Endothelial cell (in vitro differentiated cells): ENCODE measurements at regions not wholly inside any gene's neighbourhood (a gene's known extent, or its start where the extent isn't known, plus 50 kb on each side); places are given as distances from the start of the nearest gene placed in this dataset.
"Not testable (repeated sequence)": the region's sequence is repeated elsewhere in the genome, so short reads cannot be mapped to it uniquely, and the experiment has no call there.

Experiments
- DNase-seq: peaks from one replicate; pipeline ENCODE4 v3.0.0; 2021; ENCODE audit warnings: low spot score
- H3K27ac Mint-ChIP-seq: one replicate; pipeline ENCODE4 v1.8.0; 2021; ENCODE audit warnings: mixed read lengths, inconsistent platforms; ENCODE audit not compliant: unreplicated experiment
- H3K27me3 Mint-ChIP-seq: one replicate; pipeline ENCODE4 v1.8.0; 2021; ENCODE audit warnings: mild to moderate bottlenecking, moderate library complexity, mixed read lengths, inconsistent platforms; ENCODE audit not compliant: unreplicated experiment
- H3K36me3 Mint-ChIP-seq: one replicate; pipeline ENCODE4 v1.8.0; 2021; ENCODE audit warnings: mild to moderate bottlenecking, low read depth, mixed read lengths, inconsistent platforms; ENCODE audit not compliant: unreplicated experiment
- H3K4me1 Mint-ChIP-seq: one replicate; pipeline ENCODE4 v1.8.0; 2021; ENCODE audit warnings: mild to moderate bottlenecking, mixed read lengths, inconsistent platforms; ENCODE audit not compliant: unreplicated experiment
- H3K4me3 Mint-ChIP-seq: one replicate; pipeline ENCODE4 v1.8.0; 2021; ENCODE audit warnings: mild to moderate bottlenecking, mixed read lengths, inconsistent platforms; ENCODE audit not compliant: unreplicated experiment
- H3K9me3 Mint-ChIP-seq: one replicate; pipeline ENCODE4 v1.8.0; 2021; ENCODE audit warnings: mixed read lengths, inconsistent platforms; ENCODE audit not compliant: unreplicated experiment
- TF ChIP-seq, protein P1 (sequence below): fragments of 200-600 bp; sonication (generic); IDR thresholded peaks from one replicate; pipeline ENCODE4 v1.5.0; 2021; ENCODE audit warnings: antibody characterized with exemption; ENCODE audit not compliant: unreplicated experiment

DNA sequence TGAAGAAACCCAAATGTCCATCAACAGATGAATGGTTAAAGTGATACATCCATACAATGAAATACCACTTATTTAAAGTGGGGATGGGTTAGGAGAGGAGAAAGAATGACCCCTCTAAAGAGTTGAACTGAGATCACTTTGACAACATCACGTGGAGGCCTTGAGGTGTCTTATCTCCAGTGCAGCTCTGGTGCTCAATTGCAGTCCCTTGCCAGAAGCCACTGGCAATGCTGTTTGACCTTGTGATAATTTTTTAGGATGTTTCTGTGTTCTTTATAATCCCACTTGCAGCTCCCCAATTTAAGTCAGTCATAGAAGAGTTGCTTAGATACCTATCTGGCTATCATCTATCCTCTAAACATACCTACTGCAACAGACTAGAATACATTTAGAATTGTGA, 167.6 kb downstream of the ZNF648 start:
- Mint-ChIP-seq H3K27me3 (peaks cover 1% of the 10 kb centered on the region), H3K4me3 (no peak overlapping the region), H3K4me1 (peaks cover under 1% of the 10 kb centered on the region), H3K9me3 (no peaks in the 10 kb centered on the region), H3K36me3 (no peaks in the 10 kb centered on the region), H3K27ac (no peak overlapping the region)
- no peak for DNase-seq
- TF ChIP-seq, protein P1, sequence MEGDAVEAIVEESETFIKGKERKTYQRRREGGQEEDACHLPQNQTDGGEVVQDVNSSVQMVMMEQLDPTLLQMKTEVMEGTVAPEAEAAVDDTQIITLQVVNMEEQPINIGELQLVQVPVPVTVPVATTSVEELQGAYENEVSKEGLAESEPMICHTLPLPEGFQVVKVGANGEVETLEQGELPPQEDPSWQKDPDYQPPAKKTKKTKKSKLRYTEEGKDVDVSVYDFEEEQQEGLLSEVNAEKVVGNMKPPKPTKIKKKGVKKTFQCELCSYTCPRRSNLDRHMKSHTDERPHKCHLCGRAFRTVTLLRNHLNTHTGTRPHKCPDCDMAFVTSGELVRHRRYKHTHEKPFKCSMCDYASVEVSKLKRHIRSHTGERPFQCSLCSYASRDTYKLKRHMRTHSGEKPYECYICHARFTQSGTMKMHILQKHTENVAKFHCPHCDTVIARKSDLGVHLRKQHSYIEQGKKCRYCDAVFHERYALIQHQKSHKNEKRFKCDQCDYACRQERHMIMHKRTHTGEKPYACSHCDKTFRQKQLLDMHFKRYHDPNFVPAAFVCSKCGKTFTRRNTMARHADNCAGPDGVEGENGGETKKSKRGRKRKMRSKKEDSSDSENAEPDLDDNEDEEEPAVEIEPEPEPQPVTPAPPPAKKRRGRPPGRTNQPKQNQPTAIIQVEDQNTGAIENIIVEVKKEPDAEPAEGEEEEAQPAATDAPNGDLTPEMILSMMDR, result no peak

DNA sequence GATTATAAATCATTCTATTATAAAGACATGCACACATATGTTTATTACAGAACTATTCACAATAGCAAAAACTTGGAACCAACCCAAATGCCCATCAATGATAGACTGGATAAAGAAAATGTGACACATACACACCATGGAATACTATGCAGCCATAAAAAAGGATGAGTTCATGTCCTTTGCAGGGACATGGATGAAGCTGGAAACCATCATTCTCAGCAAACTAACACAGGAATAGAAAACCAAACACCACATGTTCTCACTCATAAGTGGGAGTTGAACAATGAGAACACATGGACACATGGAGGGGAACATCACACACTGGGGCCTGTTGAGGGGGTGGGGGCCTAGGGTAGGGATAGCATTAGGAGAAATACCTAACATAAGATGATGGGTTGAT, 168.4 kb downstream of the ZNF648 start:
- H3K36me3 Mint-ChIP-seq, H3K27me3 Mint-ChIP-seq, DNase-seq, H3K4me1 Mint-ChIP-seq, H3K27ac Mint-ChIP-seq, H3K4me3 Mint-ChIP-seq, H3K9me3 Mint-ChIP-seq: not testable (repeated sequence)

DNA sequence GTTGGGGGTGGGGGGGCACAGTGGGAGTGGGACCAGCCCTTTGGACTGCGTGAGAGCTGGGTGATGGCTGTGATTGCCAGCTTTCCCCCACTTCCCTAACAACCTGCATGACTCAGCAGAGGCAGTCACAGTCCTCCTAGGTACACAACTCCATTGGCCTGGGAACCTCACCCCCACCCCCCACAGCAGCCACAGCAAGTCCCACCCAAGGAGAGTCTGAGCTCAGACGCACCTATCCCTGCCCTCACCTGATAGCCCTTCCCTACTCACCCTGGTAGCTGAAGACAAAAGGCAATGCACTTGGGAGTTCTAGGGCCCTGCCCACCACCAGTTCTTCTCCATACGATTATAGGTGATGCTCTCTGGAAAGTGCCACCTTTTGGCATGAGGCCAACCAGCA, 188.9 kb downstream of the ZNF648 start:
- no peaks in the 10 kb centered on the region for H3K9me3 Mint-ChIP-seq
- TF ChIP-seq, protein P1, result no peak
- H3K36me3 Mint-ChIP-seq, result peaks cover 5% of the 10 kb centered on the region
- H3K4me1 Mint-ChIP-seq, result no peaks in the 10 kb centered on the region
- H3K27ac Mint-ChIP-seq, result no peak overlapping the region
- no peaks in the 10 kb centered on the region for H3K27me3 Mint-ChIP-seq
- no peak overlapping the region for H3K4me3 Mint-ChIP-seq
- no peak for DNase-seq

DNA sequence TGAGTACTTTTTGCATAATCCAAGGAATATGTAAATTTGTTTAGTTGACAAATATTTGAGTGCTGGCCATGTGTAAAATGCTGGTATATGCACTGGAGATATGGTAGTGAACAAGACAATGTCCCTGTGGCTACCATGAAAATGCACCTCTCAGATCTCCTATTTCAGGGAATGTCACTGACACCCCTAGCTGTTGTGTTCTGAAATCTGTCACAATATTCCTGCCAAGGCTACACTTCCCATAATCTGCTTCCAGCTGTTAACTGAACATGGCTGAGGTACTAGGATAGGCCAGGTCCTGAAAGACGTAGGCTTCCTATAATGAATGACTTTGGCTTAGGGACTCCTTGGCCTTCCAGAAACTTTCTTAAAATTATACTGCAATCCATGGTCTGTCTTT, 197.8 kb downstream of the ZNF648 start:
- Mint-ChIP-seq H3K27ac (no peak overlapping the region), H3K4me1 (no peaks in the 10 kb centered on the region), H3K36me3 (no peaks in the 10 kb centered on the region), H3K4me3 (no peak overlapping the region), H3K9me3 (no peaks in the 10 kb centered on the region), H3K27me3 (no peaks in the 10 kb centered on the region)
- no peak for DNase-seq
- TF ChIP-seq, protein P1, result no peak

DNA sequence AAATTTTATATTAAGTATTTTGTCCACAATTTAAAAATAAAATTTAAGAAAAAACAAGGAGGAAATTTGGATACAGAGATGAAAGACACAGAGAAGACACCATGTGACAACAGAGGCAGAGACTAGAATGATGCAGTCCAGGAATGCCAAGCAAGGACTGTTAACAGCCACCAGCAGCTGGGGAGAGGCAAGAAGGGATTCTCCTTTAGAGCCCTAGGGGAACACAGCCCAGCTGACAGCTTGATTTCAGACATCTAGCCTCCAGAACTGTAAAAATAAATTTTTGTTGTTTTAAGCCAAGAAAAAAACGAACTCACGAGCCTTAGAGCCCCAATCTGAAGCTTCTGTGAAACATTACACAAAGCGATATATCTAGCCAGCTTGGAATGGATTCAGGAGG, 198.5 kb downstream of the ZNF648 start:
- H3K27ac Mint-ChIP-seq, result no peak overlapping the region
- no peak for DNase-seq
- H3K4me1 Mint-ChIP-seq, result no peaks in the 10 kb centered on the region
- H3K4me3 Mint-ChIP-seq, result no peak overlapping the region
- H3K9me3 Mint-ChIP-seq, result no peaks in the 10 kb centered on the region
- no peaks in the 10 kb centered on the region for H3K36me3 Mint-ChIP-seq
- H3K27me3 Mint-ChIP-seq, result no peaks in the 10 kb centered on the region
- TF ChIP-seq, protein P1, result no peak

DNA sequence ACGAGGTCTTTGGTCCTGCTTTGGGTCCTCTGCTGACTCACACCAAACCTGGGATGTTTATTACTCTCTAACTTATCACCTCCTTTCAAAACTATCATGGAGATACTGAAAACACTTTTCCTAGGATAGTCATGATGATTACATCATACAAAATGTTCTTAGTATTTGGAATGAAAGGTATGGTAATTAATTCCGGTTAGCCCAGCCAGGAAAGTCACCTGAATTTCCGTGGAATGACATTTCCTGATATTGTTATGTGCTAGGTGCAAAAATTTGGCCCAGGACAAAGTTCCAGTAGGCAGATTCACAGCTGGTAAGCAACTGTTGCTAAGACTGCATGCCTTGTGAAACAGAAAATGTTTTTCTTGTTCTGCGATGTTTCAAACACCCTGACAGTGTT, 203.4 kb downstream of the ZNF648 start:
- Mint-ChIP-seq H3K4me1 (no peaks in the 10 kb centered on the region), H3K36me3 (no peaks in the 10 kb centered on the region), H3K4me3 (no peak overlapping the region), H3K27ac (peak overlapping the region; percentile 72), H3K9me3 (no peaks in the 10 kb centered on the region), H3K27me3 (no peaks in the 10 kb centered on the region)
- DNase-seq, result no peak
- TF ChIP-seq, protein P1, result no peak
